SU-DHL-6 (cell line): ENCODE measurements at regions not wholly inside any gene's neighbourhood (a gene's known extent, or its start where the extent isn't known, plus 50 kb on each side); places are given as distances from the start of the nearest gene placed in this dataset.

Experiments used
- CTCF ChIP-seq: fragments of 200-600 bp; sonication (generic); IDR thresholded peaks from one replicate; pipeline ENCODE4 v1.5.1; 2017; ENCODE audit warnings: antibody characterized with exemption, mild to moderate bottlenecking, low read length, moderate library complexity; ENCODE audit not compliant: insufficient read depth, poor library complexity, severe bottlenecking
- EZH2phosphoT487 ChIP-seq: fragments of 200-600 bp; sonication (generic), shearing (Covaris generic); conservative IDR thresholded peaks from 2 replicates; pipeline ENCODE4 v1.6.1; 2018; ENCODE audit warnings: mild to moderate bottlenecking, antibody characterized with exemption, low read length, moderate library complexity, mixed read lengths

GRCh38 chr1:173315296-173315695 lies 108.2 kb upstream of the TNFSF4 start:
- no peak for TF ChIP-seq CTCF
- TF ChIP-seq EZH2phosphoT487, result no peak
